ENCODE measurements at regions not wholly inside any gene's neighbourhood (a gene's known extent, or its start where the extent isn't known, plus 50 kb on each side); places are given as distances from the start of the nearest gene placed in this dataset.
A peak's percentile ranks its signal among the peaks of the same experiment; 100 is the strongest.
"Not testable (repeated sequence)": the region's sequence is repeated elsewhere in the genome, so short reads cannot be mapped to it uniquely, and the experiment has no call there.

- no peak for DNase-seq
These were observed 159.5 kb upstream of the IRF2BP2 start for GRCh38 chr1:234769284-234769985.

DNA sequence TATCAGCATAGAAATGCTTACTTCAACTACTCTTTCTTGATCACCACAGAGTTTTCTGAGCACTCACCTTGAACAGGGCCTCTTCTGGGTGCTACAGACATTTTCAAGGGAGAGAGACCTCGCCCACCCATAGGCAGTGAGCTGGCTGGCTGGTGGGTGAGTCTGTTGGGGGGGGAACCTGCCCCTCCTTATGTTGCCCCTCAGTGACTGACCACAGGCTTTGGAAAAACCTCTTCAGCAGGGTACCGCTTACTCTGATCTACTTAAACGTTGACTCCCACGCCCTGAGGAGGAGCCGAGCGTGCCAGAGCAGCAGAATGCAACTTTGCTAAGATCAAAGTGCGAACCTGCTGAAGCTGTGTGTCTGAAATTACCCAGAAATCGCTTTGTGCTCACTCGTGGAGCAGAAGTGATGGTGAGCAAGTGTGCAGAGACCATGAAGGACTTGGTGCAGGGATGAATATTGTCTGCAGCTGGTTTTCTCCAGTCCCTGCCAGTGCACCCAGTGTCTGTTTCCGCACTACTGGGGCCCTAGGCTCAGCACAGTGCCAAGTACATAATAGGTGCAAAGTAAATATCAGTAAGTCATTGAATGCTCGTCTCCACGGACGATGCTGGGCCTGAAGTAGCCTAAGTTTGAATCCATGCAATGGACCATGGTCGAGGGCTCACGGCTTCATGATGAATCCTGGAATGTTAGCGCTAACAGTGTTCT is 158.7 kb upstream of the IRF2BP2 start:
- no peak for DNase-seq

- DNase-seq = no peak
These were observed 158.2 kb upstream of the IRF2BP2 start for GRCh38 chr1:234768171-234768568.

DNA sequence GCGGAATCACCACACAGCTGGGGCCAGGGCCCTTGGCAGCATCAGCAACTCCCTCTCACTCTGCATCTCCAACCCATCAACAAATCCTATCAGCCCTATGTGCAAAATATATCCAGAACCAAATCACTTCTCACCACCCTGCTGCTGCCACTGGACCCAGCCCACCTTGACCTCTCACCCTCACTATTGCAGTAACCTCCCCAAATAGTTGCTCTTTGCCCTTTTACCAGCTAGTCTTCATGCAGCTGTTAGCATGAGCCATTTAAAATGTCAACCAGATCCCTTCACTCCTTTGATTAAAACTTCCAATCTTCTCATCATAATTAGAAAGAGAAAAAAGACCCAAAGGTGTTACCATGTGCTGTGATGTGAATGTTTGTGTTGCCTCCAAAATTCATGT is 155.7 kb upstream of the IRF2BP2 start:
- no peak for DNase-seq

DNA sequence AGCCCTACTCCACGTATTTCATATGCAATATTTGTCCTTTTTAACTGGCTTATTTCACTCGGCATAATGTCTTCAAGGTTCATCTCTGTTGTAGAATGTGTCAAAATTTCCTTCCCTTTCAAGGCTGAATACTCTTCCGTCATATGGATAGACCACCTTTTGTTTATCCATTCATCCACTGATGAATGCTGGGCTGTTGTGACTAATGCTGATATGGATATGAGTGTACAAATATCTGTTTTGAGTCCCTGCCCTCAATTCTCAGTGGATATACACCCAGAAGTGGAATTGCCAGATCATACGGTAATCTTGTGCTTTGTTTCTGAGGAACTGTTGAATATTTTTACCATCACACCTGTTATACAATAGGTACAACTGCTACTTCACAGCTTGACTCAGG is 155.2 kb upstream of the IRF2BP2 start:
- DNase-seq = no peak

GRCh38 chr1:234763910-234764309 is 153.9 kb upstream of the IRF2BP2 start:
- DNase-seq = no peak

- no peak for DNase-seq
These were observed 153.4 kb upstream of the IRF2BP2 start for GRCh38 chr1:234763367-234763766.

DNA sequence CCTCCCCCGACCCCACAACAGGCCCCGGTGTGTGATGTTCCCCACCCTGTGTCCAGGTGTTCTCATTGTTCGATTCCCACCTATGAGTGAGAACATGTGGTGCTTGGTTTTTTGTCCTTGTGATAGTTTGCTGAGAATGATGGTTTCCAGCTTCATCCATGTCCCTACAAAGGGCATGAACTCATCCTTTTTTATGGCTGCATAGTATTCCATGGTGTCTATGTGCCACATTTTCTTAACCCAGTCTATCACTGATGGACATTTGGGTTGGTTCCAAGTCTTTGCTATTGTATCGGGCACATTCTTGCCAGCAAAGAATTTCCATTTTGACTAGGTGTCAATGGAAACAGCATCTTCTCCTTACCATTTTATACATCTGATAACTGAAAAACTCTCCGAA is 152.1 kb upstream of the IRF2BP2 start:
- not testable (repeated sequence) for DNase-seq

DNA sequence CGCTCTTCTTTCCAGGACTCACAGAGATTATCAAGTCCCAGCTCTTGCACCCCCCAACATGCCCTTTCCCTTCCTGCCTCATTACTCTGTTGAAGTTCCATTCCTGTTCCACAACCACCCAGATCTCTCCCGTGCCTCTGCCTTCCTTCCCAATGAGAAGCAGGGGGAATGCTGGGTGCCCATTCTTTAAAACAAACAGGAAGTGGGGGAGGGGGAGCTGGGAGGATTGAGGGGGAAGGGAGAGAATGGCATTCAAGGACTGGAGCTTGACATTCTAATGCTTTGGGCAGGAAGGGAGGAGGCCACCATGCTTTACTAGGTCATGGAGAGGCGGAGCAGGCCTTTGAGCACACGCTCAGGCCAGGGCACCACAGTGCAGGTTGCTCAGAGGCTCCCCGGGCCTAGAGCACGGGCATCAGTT is 150.3 kb upstream of the IRF2BP2 start:
- DNase-seq = no peak

GRCh38 chr1:234759888-234760287 is 149.9 kb upstream of the IRF2BP2 start:
- DNase-seq = no peak

DNA sequence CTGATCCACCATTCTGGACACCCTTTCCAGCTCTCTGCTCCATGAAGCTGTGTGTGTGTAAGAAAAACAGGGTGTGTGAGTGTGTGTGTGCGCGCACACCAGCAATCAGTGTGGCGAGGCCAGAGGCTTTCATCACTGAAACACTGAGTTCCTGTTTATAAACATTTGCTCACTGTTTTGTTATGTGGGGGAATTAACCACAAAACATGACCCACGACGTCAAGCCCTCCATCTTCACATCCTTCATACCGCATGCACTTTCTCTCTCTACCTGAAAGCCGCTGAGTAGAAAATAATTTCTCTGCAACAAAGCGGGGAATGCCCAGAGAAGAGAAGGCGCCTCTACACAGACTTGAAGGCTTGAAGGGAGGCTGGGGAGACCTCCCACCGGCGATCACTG is 148.9 kb upstream of the IRF2BP2 start:
- no peak for DNase-seq

DNA sequence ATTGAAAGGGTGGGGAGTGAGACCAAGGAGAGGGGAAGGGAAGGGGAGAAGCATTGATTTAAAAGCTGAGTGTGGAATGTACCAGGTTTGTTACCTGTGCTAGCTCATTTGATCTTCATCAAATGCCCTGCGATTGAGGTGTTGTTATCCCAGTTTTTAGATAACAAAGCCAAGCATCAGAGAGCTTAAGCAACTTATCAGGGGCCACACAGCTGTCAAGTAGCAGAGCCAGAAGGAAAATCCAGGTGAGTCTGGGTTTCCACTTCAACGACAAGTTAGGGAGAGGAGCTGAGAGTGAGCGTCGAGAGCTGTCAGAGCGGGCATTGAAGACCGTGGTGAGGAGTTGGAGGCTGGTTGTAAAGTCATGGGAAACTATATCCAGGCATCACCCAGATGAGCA is 146.9 kb upstream of the IRF2BP2 start:
- no peak for DNase-seq

- no peak for DNase-seq
These were observed 146.2 kb upstream of the IRF2BP2 start for GRCh38 chr1:234756066-234756774.

DNA sequence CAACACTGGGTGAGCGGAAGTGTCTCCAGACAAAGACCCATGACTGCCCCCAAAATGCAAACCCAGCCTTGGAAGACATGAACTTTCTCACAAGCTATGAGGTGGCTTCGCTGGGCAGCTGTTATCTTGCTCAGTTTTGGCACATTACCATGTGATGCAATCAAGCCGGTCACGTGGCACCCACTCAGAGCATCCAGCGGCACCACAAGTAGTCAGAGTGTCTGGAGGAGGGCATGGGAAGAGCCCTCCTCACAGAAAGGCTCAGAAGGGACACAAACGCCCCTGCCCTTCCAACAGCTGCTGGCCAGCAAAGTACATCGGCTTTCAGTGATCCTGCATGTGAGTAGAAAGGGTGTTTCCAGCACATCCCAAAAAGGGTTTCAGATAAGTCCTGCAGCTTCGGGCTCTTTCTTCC is 145.5 kb upstream of the IRF2BP2 start:
- DNase-seq = peak; percentile 20

DNA sequence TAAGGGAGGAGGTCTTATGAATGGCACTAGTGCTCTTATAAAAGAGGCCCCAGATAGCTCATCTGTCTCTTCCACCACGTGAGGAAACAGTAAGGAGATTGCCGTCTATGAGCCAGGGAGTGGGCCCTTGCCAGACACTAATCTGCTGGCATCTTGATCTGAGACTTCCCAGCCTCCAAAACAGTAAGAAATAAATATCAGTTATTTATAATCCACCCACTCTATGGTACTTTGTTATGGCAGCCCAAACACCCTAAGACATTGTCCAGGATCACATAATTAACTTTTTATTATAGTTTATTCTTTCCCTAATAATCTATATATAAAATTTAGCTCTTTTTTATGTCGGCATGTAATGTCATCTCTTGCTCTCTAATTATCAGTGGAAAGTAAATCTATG is 144.0 kb upstream of the IRF2BP2 start:
- no peak for DNase-seq

GRCh38 chr1:234752927-234753326 is 142.9 kb upstream of the IRF2BP2 start:
- DNase-seq = no peak

DNA sequence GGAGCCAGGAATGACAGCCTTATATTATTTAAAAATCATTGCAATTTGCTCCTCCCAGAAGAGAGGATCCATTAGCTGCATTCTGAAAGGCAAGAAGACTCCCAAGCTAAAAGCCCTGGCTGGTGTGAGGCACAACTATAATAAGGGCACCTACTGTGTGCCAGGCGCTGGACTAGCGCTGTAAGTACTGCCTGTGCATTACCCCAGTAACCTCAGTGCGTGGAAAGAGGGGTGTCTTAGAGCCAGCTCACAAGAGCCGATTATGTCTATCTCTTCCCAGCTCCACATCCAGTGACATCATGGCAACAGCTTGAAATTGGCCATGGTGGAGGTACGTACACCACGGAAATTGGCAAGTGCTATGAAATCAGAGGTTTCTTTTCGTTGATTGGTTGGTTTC is 141.7 kb upstream of the IRF2BP2 start:
- no peak for DNase-seq

DNA sequence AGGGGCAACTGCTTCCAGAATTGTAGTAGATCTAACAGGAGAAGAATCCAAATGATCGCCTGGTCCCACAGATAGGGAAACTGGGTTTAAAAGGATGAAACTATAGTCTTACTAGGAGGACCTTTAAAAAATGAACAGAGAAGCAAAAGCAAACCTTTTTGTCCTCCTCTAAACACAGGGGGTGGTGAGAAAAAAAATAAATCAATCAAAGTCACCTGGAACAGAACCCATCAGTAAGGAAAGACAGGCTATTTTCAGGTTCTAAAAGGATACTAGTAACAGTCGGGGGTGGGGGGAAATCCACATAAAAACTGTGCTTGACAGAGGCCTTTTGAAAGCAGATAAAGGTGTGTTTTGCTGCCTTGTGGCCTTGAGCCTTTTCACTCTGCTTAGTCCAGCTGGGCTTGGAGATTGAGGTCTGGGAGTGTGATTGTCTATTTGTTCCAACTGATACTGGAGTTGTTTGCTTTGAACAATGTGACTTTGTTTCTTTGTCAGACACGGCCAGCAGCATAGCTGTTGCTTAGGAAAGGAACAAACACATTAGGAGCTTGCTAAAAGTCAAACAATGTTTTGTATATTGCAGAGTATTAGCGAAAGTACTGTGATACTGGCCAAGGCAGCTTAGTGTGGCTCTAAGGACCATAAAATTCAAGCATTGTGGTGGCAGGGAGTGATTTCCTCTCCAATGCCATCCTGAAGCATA is 141.1 kb upstream of the IRF2BP2 start:
- no peak for DNase-seq

DNA sequence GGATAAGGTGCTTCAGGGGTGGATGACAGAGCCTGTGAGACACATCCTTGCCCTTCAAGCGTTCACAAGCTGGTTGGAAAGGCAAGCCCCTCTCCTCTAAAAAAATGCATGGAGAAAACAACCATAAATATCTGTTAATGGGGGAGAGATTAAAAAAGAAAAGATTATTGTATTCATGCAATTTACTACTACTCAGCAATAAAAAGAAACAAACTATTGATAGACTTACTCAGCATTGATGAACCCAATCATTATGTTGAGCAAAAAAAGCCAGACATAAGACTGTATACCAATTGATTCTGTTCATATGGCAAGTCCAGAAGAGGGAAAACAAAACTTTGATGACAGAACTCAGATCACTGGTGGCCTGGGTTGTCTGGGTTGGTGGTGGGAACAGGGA is 138.7 kb upstream of the IRF2BP2 start:
- no peak for DNase-seq

DNA sequence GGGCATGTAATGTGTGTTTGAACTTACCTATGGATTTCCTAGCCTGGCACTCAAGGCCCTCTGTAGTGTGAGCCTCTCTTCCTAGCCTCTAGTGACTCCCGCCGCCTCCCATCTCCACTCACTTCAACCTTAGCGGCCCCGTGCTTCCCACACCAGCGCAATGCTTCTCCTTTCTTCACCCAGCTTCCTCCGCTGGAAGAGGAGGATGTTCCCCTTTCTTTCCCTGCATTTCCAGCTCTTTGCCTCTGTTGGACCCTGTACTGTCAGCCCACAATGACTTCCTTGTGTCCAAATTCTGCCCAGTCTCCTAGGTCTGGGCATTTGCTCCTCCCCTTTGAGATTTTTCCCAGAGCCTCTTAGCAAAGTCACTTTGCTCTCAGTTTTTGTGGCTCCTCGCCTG is 138.1 kb upstream of the IRF2BP2 start:
- no peak for DNase-seq

GRCh38 chr1:234746798-234747196 is 136.8 kb upstream of the IRF2BP2 start:
- DNase-seq = no peak

DNA sequence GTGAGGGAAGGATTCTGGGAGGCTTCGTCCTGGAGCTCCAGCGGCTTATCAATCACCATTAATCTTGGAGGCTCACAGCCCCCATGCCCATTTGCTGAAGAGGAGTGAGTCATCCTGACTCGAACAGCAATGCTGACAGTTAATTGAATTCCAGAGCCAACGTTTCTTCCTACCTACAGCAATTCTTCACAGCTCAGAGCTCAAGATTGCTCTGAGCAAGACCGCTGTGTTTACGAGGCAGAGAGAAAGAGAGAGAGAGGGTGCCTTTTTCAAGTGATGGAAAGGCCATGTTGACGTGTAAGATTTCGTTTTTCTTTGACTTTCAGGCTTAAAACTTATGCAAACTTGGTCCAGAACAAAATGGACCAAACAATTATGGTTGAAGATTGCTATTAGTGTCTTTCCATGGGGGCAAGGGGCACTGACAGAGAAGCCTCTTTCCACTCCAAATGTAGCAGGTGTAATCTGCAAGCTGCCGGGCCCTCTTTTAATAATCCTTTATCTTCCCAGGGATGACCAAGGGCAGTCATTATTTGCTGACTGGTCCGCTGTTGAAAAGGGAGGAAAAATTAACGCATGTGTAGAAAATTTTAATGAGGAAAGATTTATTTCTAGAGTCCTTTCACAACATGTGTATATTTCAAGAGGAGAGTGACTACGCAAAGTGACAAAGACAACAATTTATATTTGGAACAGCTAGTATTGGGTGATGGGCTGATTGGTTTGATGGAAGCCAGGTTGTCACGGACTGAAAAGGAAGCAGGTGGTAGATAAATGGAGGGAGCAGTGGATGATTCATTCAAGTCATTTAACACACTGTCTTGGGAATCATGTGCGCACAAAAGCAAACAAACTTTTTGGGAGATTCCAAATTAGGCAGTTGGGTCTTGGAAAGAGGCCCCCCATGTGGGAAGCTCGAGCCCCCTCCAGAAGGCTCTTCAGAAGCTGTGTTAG is 136.1 kb upstream of the IRF2BP2 start:
- DNase-seq = peak; percentile 88

Measured in kidney glomerular epithelial cell (primary cell).